HEK293T (cell line): ENCODE measurements at regions not wholly inside any gene's neighbourhood (a gene's known extent, or its start where the extent isn't known, plus 50 kb on each side); places are given as distances from the start of the nearest gene placed in this dataset.

ENCODE experiments used
- BHLHE40 ChIP-seq: fragments of 450-650 bp; IDR thresholded peaks from 2 replicates; pipeline ENCODE4 v1.6.1; 2016; ENCODE audit warnings: mild to moderate bottlenecking, moderate library complexity, borderline replicate concordance
- ELF4 ChIP-seq: fragments of 450-650 bp; IDR thresholded peaks from 2 replicates; pipeline ENCODE4 v1.6.1; 2017; ENCODE audit warnings: antibody characterized with exemption
- FOXA1 ChIP-seq: fragments of 450-650 bp; IDR thresholded peaks from 2 replicates; pipeline ENCODE4 v1.6.1; 2016; ENCODE audit warnings: mild to moderate bottlenecking
- FOXK2 ChIP-seq: fragments of 450-650 bp; IDR thresholded peaks from 2 replicates; pipeline ENCODE4 v1.6.1; 2016; ENCODE audit warnings: mild to moderate bottlenecking
- FOXM1 ChIP-seq: fragments of 450-650 bp; IDR thresholded peaks from 2 replicates; pipeline ENCODE4 v1.6.1; 2017; ENCODE audit warnings: mild to moderate bottlenecking, borderline replicate concordance
- NFRKB ChIP-seq: fragments of 450-650 bp; IDR thresholded peaks from 2 replicates; pipeline ENCODE4 v1.6.1; 2016; ENCODE audit warnings: mild to moderate bottlenecking, moderate library complexity
- SP1 ChIP-seq: fragments of 450-650 bp; IDR thresholded peaks from 2 replicates; pipeline ENCODE4 v1.6.1; 2017
- SUZ12 ChIP-seq: fragments of 450-650 bp; IDR thresholded peaks from 2 replicates; pipeline ENCODE4 v1.6.1; 2016; ENCODE audit warnings: mild to moderate bottlenecking
- ZNF384 ChIP-seq: fragments of 450-650 bp; IDR thresholded peaks from 2 replicates; pipeline ENCODE4 v1.6.1; 2016

DNA sequence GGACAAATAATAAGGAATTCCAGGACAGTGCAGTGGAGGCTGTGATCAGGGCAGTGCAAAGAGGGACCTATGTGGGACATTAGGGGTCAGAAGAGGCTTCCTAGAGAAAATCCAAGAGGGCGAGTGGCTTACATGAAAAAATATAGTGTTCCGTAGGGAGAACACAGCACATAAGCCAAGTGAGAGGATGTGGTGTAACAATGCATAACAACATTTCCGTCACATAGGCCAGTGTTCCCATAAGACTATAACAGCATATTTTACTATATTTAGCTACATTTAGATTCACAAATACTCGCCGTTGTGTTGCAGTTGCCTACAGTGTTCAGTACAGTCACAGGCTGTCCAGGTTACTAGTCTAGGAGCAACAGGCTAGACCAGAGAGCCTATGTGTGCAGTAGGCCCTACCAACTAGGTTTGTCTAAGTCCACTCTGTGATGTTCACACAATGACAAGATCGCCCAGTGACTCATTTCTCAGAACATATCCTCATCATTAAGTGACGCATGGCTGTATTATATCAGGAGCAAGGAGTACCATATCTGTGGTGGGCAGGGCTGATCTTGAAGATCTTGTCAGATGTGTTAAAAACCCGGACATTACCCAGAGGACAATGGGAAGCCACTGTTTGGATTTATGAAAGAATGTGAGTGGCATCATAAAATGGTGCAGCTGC, 74.0 kb upstream of the TBL1X start:
- no peak for TF ChIP-seq SP1
- TF ChIP-seq SUZ12 = no peak
- no peak for TF ChIP-seq FOXM1
- no peak for TF ChIP-seq FOXK2
- TF ChIP-seq ZNF384 = no peak
- no peak for TF ChIP-seq BHLHE40
- TF ChIP-seq ELF4 = no peak
- TF ChIP-seq FOXA1 = no peak
- TF ChIP-seq NFRKB = no peak
